ENCODE measurements at regions not wholly inside any gene's neighbourhood (a gene's known extent, or its start where the extent isn't known, plus 50 kb on each side); places are given as distances from the start of the nearest gene placed in this dataset.
"Not testable (repeated sequence)": the region's sequence is repeated elsewhere in the genome, so short reads cannot be mapped to it uniquely, and the experiment has no call there.

GRCh38 chr13:21296991-21297390 lies 120.5 kb downstream of the MRPL57 start:
- DNase-seq; H3K9ac ChIP-seq; POLR2A ChIA-PET; H3F3A ChIP-seq (replicated peaks; ENCODE audit: insufficient read depth); H3K36me3 ChIP-seq (replicated peaks in 1 of 2; ENCODE audit: control insufficient read depth in 1 of 2, insufficient read depth in 2 of 2, low read length in 1 of 2); H3K4me1 ChIP-seq (ENCODE audit: control insufficient read depth in 1 of 2, insufficient read depth in 2 of 2, low read depth in 1 of 2, low read length in 1 of 2); H3K9me2 ChIP-seq; H3K4me2 ChIP-seq; H3K9me3 ChIP-seq; H3K4me3 ChIP-seq (ENCODE audit: low read depth in 2 of 2, low read length in 1 of 2); H4K20me1 ChIP-seq (ENCODE audit: insufficient read depth); H3K27me3 ChIP-seq (ENCODE audit: insufficient read depth): not testable (repeated sequence)
- WGBS (ENCODE audit: low lambda C conversion rate) = 76% methylated on average over 5 of the region's 5 CpGs
- Histone ChIP-seq H3K79me2 (ENCODE audit: insufficient read depth) (peaks cover 28% of the 10 kb centered on the region), H2AFZ (ENCODE audit: low read depth) (peak overlapping the region; percentile 96), H3K27ac (ENCODE audit: low read depth in 2 of 2, low read length in 1 of 2) (peak overlapping the region in 1 of 2 experiments; percentile 56; a peak in 1 of 4 replicates)
- peak; percentile 43 for TF ChIP-seq CTCF (IDR thresholded peaks at IDR 0.05)
- TF ChIP-seq SMC3 (IDR thresholded peaks at IDR 0.05; ENCODE audit: low read depth, low read length) = peak; percentile 31
- peak; percentile 42 for TF ChIP-seq RAD21 (IDR thresholded peaks at IDR 0.05; ENCODE audit: low read length)
- CTCF ChIA-PET = interaction anchor here (0.6 to 3.9 kb wide), 13 partner anchors 8 to 1267 kb away, joined by 3 to 25 read pairs (median 5); partner anchors contain the start of gene ZDHHC20

GRCh38 chr13:21297447-21297846 lies 121.0 kb downstream of the MRPL57 start:
- Histone ChIP-seq H3K4me2 (peak overlapping the region; percentile 87; the same call in 1 of the 2 replicates), H3F3A (replicated peaks; ENCODE audit: insufficient read depth) (peaks cover 6% of the 10 kb centered on the region), H4K20me1 (ENCODE audit: insufficient read depth) (no peaks in the 10 kb centered on the region), H3K27me3 (ENCODE audit: insufficient read depth) (no peaks in the 10 kb centered on the region), H3K4me3 (ENCODE audit: low read depth in 2 of 2, low read length in 1 of 2) (peak overlapping the region; percentile 95), H3K79me2 (ENCODE audit: insufficient read depth) (peaks cover 28% of the 10 kb centered on the region), H3K9me3 (no peaks in the 10 kb centered on the region), H2AFZ (ENCODE audit: low read depth) (peak overlapping the region; percentile 96), H3K36me3 (replicated peaks in 1 of 2; ENCODE audit: control insufficient read depth in 1 of 2, insufficient read depth in 2 of 2, low read length in 1 of 2) (no peaks in the 10 kb centered on the region), H3K4me1 (ENCODE audit: control insufficient read depth in 1 of 2, insufficient read depth in 2 of 2, low read depth in 1 of 2, low read length in 1 of 2) (peaks cover 0 to 5% of the 10 kb centered on the region in 2 experiments; a peak in 3 of 4 replicates), H3K9me2 (no peaks in the 10 kb centered on the region), H3K9ac (no peak overlapping the region), H3K27ac (ENCODE audit: low read depth in 2 of 2, low read length in 1 of 2) (peak overlapping the region; percentile 22 to 56; a peak in 3 of 4 replicates)
- no peak for DNase-seq
- CTCF ChIA-PET = interaction anchor here (0.9 to 3.9 kb wide), 12 partner anchors 9 to 359 kb away, joined by 3 to 25 read pairs (median 6); partner anchors contain the start of gene ZDHHC20
- POLR2A ChIA-PET = no interaction called here
- WGBS (ENCODE audit: low lambda C conversion rate) = 82% methylated on average over 2 of the region's 2 CpGs
- TF ChIP-seq USF2 (IDR thresholded peaks at IDR 0.05; ENCODE audit: borderline replicate concordance, low read depth, low read length) (no peak), NFIC (IDR thresholded peaks at IDR 0.05; ENCODE audit: borderline replicate concordance) (no peak), POLR2AphosphoS5 (IDR thresholded peaks at IDR 0.05; ENCODE audit: low read depth, low read length) (no peak), FOXM1 (IDR thresholded peaks at IDR 0.05; ENCODE audit: low read depth) (no peak), EZH2phosphoT487 (IDR thresholded peaks at IDR 0.05; ENCODE audit: borderline replicate concordance, low read depth) (no peak), TCF12 (IDR thresholded peaks at IDR 0.05) (no peak), MEF2A (IDR thresholded peaks at IDR 0.05; ENCODE audit: borderline replicate concordance, low read depth) (no peak), MAX (IDR thresholded peaks at IDR 0.05; ENCODE audit: low read depth) (no peak), RCOR1 (IDR thresholded peaks at IDR 0.05; ENCODE audit: low read length) (no peak), ZBTB33 (IDR thresholded peaks at IDR 0.05; ENCODE audit: borderline replicate concordance, low read depth) (no peak), ELF1 (IDR thresholded peaks at IDR 0.05) (no peak)

Measured in SK-N-SH (cell line).